BLaER1 treated with 17β-estradiol and CSF1 and Interleukin-3, amounts not matched to agents 10 nM and 100 nM (cell line): ENCODE measurements at regions not wholly inside any gene's neighbourhood (a gene's known extent, or its start where the extent isn't known, plus 50 kb on each side); places are given as distances from the start of the nearest gene placed in this dataset.

Source experiments
- H3K27ac ChIP-seq, 11 experiments: shearing (Covaris generic); formaldehyde crosslinking; 2 replicates each; pipeline ENCODE4 v1.8.1; 2022
- H3K27me3 ChIP-seq, 11 experiments: shearing (Covaris generic); formaldehyde crosslinking; 2 replicates each; pipeline ENCODE4 v1.8.1; 2022
- H3K36me3 ChIP-seq, 11 experiments: shearing (Covaris generic); formaldehyde crosslinking; 2 replicates each; pipeline ENCODE4 v1.8.1; 2022
- H3K4me1 ChIP-seq, 10 experiments: shearing (Covaris generic); formaldehyde crosslinking; 2 replicates each; pipeline ENCODE4 v1.8.1; 2022
- H3K4me2 ChIP-seq, 11 experiments: shearing (Covaris generic); formaldehyde crosslinking; 2 replicates each; pipeline ENCODE4 v1.8.1; 2022
- H3K4me3 ChIP-seq, 10 experiments: shearing (Covaris generic); formaldehyde crosslinking; 2 replicates each; pipeline ENCODE4 v1.8.1; 2022
- H3K9ac ChIP-seq, 11 experiments: shearing (Covaris generic); formaldehyde crosslinking; 2 replicates each; pipeline ENCODE4 v1.8.1; 2022
- H3K9me3 ChIP-seq, 11 experiments: shearing (Covaris generic); formaldehyde crosslinking; replicated peaks in 1 of 11; 2 replicates each; pipeline ENCODE4 v1.8.1; 2022
- H4K20me1 ChIP-seq, 11 experiments: shearing (Covaris generic); formaldehyde crosslinking; 2 replicates each; pipeline ENCODE4 v1.8.1; 2022
- Cebpa-rat ChIP-seq, 11 experiments: shearing (Covaris generic); IDR thresholded peaks; 2 replicates each; pipeline ENCODE4 v1.8.1; 2022

GRCh38 chr9:38216572-38216971 lies 147.5 kb upstream of the SHB start:
- H3K36me3 ChIP-seq, result no peaks in the 10 kb centered on the region
- no peak overlapping the region for H3K4me2 ChIP-seq
- no peak overlapping the region for H3K27ac ChIP-seq
- H3K27me3 ChIP-seq, result no peaks in the 10 kb centered on the region
- TF ChIP-seq Cebpa-rat (IDR thresholded peaks at IDR 0.05), result no peak
- H3K9me3 ChIP-seq, result peaks cover 0 to 9% (median 4%) of the 10 kb centered on the region in 11 experiments; a peak in 6 of 22 replicates
- H4K20me1 ChIP-seq, result no peaks in the 10 kb centered on the region
- H3K4me1 ChIP-seq, result peaks cover 0 to 21% (median 17%) of the 10 kb centered on the region in 10 experiments; a peak in 16 of 20 replicates
- no peak overlapping the region for H3K4me3 ChIP-seq
- no peak overlapping the region for H3K9ac ChIP-seq

- Histone ChIP-seq H3K4me1 (peaks cover 0 to 21% (median 17%) of the 10 kb centered on the region in 10 experiments; a peak in 16 of 20 replicates), H3K27ac (no peak overlapping the region), H3K36me3 (no peaks in the 10 kb centered on the region), H3K9ac (no peak overlapping the region), H4K20me1 (no peaks in the 10 kb centered on the region), H3K4me3 (no peak overlapping the region), H3K27me3 (no peaks in the 10 kb centered on the region), H3K9me3 (peaks cover 0 to 9% (median 4%) of the 10 kb centered on the region in 11 experiments; a peak in 6 of 22 replicates), H3K4me2 (peak overlapping the region in 10 of 11 experiments; percentile 6 to 63 (median 53); a peak in 16 of 22 replicates)
- no peak for TF ChIP-seq Cebpa-rat (IDR thresholded peaks at IDR 0.05)
Observed at GRCh38 chr9:38215465-38215864, 146.4 kb upstream of the SHB start.

GRCh38 chr9:38214432-38214831 lies 145.4 kb upstream of the SHB start:
- H3K9ac ChIP-seq, result no peak overlapping the region
- no peak for TF ChIP-seq Cebpa-rat (IDR thresholded peaks at IDR 0.05)
- peaks cover 0 to 6% (median 0%) of the 10 kb centered on the region in 11 experiments; a peak in 4 of 22 replicates for H3K9me3 ChIP-seq
- no peaks in the 10 kb centered on the region for H3K27me3 ChIP-seq
- H3K4me3 ChIP-seq, result no peak overlapping the region
- H3K4me1 ChIP-seq, result peaks cover 0 to 21% (median 17%) of the 10 kb centered on the region in 10 experiments; a peak in 16 of 20 replicates
- peak overlapping the region in 8 of 11 experiments; percentile 32 to 63 (median 54); a peak in 14 of 22 replicates for H3K4me2 ChIP-seq
- H4K20me1 ChIP-seq, result no peaks in the 10 kb centered on the region
- no peaks in the 10 kb centered on the region for H3K36me3 ChIP-seq
- no peak overlapping the region for H3K27ac ChIP-seq

- H4K20me1 ChIP-seq, result no peaks in the 10 kb centered on the region
- no peaks in the 10 kb centered on the region for H3K27me3 ChIP-seq
- H3K36me3 ChIP-seq, result no peaks in the 10 kb centered on the region
- H3K27ac ChIP-seq, result no peak overlapping the region
- H3K4me2 ChIP-seq, result peak overlapping the region in 7 of 11 experiments; percentile 50 to 63 (median 54); a peak in 13 of 22 replicates
- H3K4me1 ChIP-seq, result peaks cover 0 to 21% (median 17%) of the 10 kb centered on the region in 10 experiments; a peak in 16 of 20 replicates
- no peak overlapping the region for H3K4me3 ChIP-seq
- H3K9me3 ChIP-seq, result peaks cover 0 to 3% (median 0%) of the 10 kb centered on the region in 11 experiments; a peak in 1 of 22 replicates
- H3K9ac ChIP-seq, result no peak overlapping the region
- no peak for TF ChIP-seq Cebpa-rat (IDR thresholded peaks at IDR 0.05)
Observed at GRCh38 chr9:38213631-38214299, 144.7 kb upstream of the SHB start.

- H3K9ac ChIP-seq, result no peak overlapping the region
- H3K9me3 ChIP-seq, result peaks cover 5 to 10% (median 6%) of the 10 kb centered on the region in 11 experiments; a peak in 17 of 22 replicates
- no peaks in the 10 kb centered on the region for H3K27me3 ChIP-seq
- TF ChIP-seq Cebpa-rat (IDR thresholded peaks at IDR 0.05), result no peak
- H3K4me2 ChIP-seq, result no peak overlapping the region
- H3K4me1 ChIP-seq, result peaks cover 7 to 31% (median 22%) of the 10 kb centered on the region in 10 experiments; a peak in 17 of 20 replicates
- no peaks in the 10 kb centered on the region for H4K20me1 ChIP-seq
- H3K27ac ChIP-seq, result no peak overlapping the region
- no peak overlapping the region for H3K4me3 ChIP-seq
- no peaks in the 10 kb centered on the region for H3K36me3 ChIP-seq
Observed at GRCh38 chr9:38212016-38212415, 143.0 kb upstream of the SHB start.

GRCh38 chr9:38211002-38211401 lies 142.0 kb upstream of the SHB start:
- peaks cover 6 to 12% (median 9%) of the 10 kb centered on the region in 11 experiments; a peak in 17 of 22 replicates for H3K9me3 ChIP-seq
- no peak for TF ChIP-seq Cebpa-rat (IDR thresholded peaks at IDR 0.05)
- no peak overlapping the region for H3K4me2 ChIP-seq
- no peak overlapping the region for H3K4me3 ChIP-seq
- H3K27ac ChIP-seq, result no peak overlapping the region
- H4K20me1 ChIP-seq, result no peaks in the 10 kb centered on the region
- peaks cover 7 to 31% (median 22%) of the 10 kb centered on the region in 10 experiments; a peak in 17 of 20 replicates for H3K4me1 ChIP-seq
- no peaks in the 10 kb centered on the region for H3K27me3 ChIP-seq
- H3K9ac ChIP-seq, result no peak overlapping the region
- no peaks in the 10 kb centered on the region for H3K36me3 ChIP-seq

- no peak for TF ChIP-seq Cebpa-rat (IDR thresholded peaks at IDR 0.05)
Observed at GRCh38 chr9:38208206-38208901, 139.3 kb upstream of the SHB start.

GRCh38 chr9:38207247-38207778 lies 138.3 kb upstream of the SHB start:
- H3K27me3 ChIP-seq, result no peaks in the 10 kb centered on the region
- no peaks in the 10 kb centered on the region for H3K36me3 ChIP-seq
- no peak overlapping the region for H3K9ac ChIP-seq
- H3K27ac ChIP-seq, result no peak overlapping the region
- H3K4me1 ChIP-seq, result peaks cover 6 to 30% (median 18%) of the 10 kb centered on the region in 10 experiments; a peak in 15 of 20 replicates
- H4K20me1 ChIP-seq, result no peaks in the 10 kb centered on the region
- peak overlapping the region in 5 of 11 experiments; percentile 1 to 26 (median 12); a peak in 4 of 22 replicates for H3K4me2 ChIP-seq
- no peak for TF ChIP-seq Cebpa-rat (IDR thresholded peaks at IDR 0.05)
- peaks cover 6 to 12% (median 9%) of the 10 kb centered on the region in 11 experiments; a peak in 17 of 22 replicates for H3K9me3 ChIP-seq
- H3K4me3 ChIP-seq, result no peak overlapping the region

More at GRCh38 chr9:38208206-38208901, 139.3 kb upstream of the SHB start:
- Histone ChIP-seq H3K27ac (no peak overlapping the region), H3K4me3 (no peak overlapping the region), H3K4me2 (peak overlapping the region in 5 of 11 experiments; percentile 1 to 26 (median 10); a peak in 5 of 22 replicates), H3K9me3 (peaks cover 6 to 12% (median 9%) of the 10 kb centered on the region in 11 experiments; a peak in 17 of 22 replicates), H3K9ac (no peak overlapping the region), H4K20me1 (no peaks in the 10 kb centered on the region), H3K36me3 (no peaks in the 10 kb centered on the region), H3K27me3 (no peaks in the 10 kb centered on the region), H3K4me1 (peaks cover 6 to 28% (median 17%) of the 10 kb centered on the region in 10 experiments; a peak in 15 of 20 replicates)

- Histone ChIP-seq H3K4me2 (peak overlapping the region in 2 of 11 experiments; percentile 14 to 24; a peak in 5 of 22 replicates), H3K4me3 (no peak overlapping the region), H3K4me1 (peaks cover 9 to 36% (median 20%) of the 10 kb centered on the region in 10 experiments; a peak in 17 of 20 replicates), H3K27ac (no peak overlapping the region), H3K9me3 (peaks cover 6 to 26% (median 13%) of the 10 kb centered on the region in 11 experiments; a peak in 18 of 22 replicates), H3K27me3 (no peaks in the 10 kb centered on the region), H3K36me3 (no peaks in the 10 kb centered on the region), H4K20me1 (no peaks in the 10 kb centered on the region), H3K9ac (no peak overlapping the region)
- no peak for TF ChIP-seq Cebpa-rat (IDR thresholded peaks at IDR 0.05)
Observed at GRCh38 chr9:38205279-38205678, 136.3 kb upstream of the SHB start.
